ENCODE measurements at regions not wholly inside any gene's neighbourhood (a gene's known extent, or its start where the extent isn't known, plus 50 kb on each side); places are given as distances from the start of the nearest gene placed in this dataset.

- CTCF ChIA-PET, result interaction anchor here (0.7 kb wide), 1 partner anchor 79 kb away, joined by 3 read pairs; no protein-coding TSS in a partner anchor
- intact Hi-C loops (cut with micrococcal nuclease; ENCODE audit: unreplicated experiment), result loop anchor here (5.0 kb wide), 1 partner anchor 61 kb away; no protein-coding TSS in a partner anchor
- H3K9me3 Mint-ChIP-seq (ENCODE audit: low read depth, unreplicated experiment), result no peaks in the 10 kb centered on the region
- peak overlapping the region; percentile 34 for H3K27ac Mint-ChIP-seq (ENCODE audit: unreplicated experiment)
- no peaks in the 10 kb centered on the region for H3K27me3 Mint-ChIP-seq (ENCODE audit: unreplicated experiment)
- BruUV-seq (replicated peaks), result no TSS peak
- H3K4me3 Mint-ChIP-seq (ENCODE audit: low read depth, unreplicated experiment), result peak overlapping the region; percentile 9
- TF ChIP-seq CTCF (IDR thresholded peaks at IDR 0.05; ENCODE audit: unreplicated experiment), result no peak
- peaks cover 21% of the 10 kb centered on the region for H3K4me1 Mint-ChIP-seq (ENCODE audit: low read depth, unreplicated experiment)
- DNase-seq, result peak; percentile 69
- H3K36me3 Mint-ChIP-seq (ENCODE audit: insufficient read depth, unreplicated experiment), result no peaks in the 10 kb centered on the region
These were observed 166.1 kb upstream of the E2F7 start for GRCh38 chr12:77231501-77231918.

DNA sequence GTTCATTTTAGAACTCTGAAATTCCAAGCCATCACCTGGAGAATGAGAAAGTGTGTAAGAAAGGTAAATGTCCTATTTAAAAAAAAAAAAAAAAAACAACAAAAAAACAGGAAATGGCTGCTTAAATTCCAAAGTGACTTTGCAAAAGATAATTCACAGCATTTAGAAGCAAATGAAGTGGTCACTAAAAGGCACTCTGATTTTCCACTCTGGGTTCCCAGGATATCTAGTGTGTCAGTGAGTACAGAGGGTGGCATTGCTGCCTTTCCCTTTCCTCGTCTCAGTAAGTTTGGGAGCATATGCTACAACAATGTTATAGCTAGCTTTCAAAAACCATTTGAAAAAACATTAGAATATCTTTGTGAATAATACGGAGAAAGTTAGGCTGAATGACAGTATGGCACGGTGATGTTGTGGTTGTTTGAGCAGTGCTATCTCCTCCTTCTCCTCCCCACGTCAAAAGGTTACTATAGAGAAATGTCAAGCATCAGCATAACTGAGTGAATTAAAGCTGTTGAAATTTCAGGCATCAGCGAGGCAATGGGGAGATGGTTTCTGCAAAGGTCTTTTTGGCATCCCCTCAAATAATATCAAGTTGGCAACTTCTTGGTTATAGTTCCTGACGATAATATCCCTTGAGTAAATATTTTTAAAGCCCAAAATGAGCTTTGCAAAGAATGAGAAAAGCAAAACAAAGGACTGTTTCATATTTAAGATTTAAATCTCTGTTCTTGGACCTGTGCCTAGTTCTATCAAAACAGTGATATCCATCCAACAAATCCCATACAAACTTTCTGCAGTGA is 164.5 kb upstream of the E2F7 start:
- intact Hi-C loops (cut with micrococcal nuclease; ENCODE audit: unreplicated experiment), result loop anchor here (5.0 kb wide), 2 partner anchors 62 to 168 kb away; no protein-coding TSS in a partner anchor
- no peaks in the 10 kb centered on the region for H3K36me3 Mint-ChIP-seq (ENCODE audit: insufficient read depth, unreplicated experiment)
- DNase-seq, result no peak
- H3K4me1 Mint-ChIP-seq (ENCODE audit: low read depth, unreplicated experiment), result peaks cover 21% of the 10 kb centered on the region
- TF ChIP-seq CTCF (IDR thresholded peaks at IDR 0.05; ENCODE audit: unreplicated experiment), result no peak
- no peaks in the 10 kb centered on the region for H3K9me3 Mint-ChIP-seq (ENCODE audit: low read depth, unreplicated experiment)
- no TSS peak for BruUV-seq (replicated peaks)
- no peak overlapping the region for H3K27ac Mint-ChIP-seq (ENCODE audit: unreplicated experiment)
- CTCF ChIA-PET, result interaction anchor here (0.6 kb wide), 1 partner anchor 70 kb away, joined by 5 read pairs; no protein-coding TSS in a partner anchor
- no peak overlapping the region for H3K4me3 Mint-ChIP-seq (ENCODE audit: low read depth, unreplicated experiment)
- H3K27me3 Mint-ChIP-seq (ENCODE audit: unreplicated experiment), result no peaks in the 10 kb centered on the region

DNA sequence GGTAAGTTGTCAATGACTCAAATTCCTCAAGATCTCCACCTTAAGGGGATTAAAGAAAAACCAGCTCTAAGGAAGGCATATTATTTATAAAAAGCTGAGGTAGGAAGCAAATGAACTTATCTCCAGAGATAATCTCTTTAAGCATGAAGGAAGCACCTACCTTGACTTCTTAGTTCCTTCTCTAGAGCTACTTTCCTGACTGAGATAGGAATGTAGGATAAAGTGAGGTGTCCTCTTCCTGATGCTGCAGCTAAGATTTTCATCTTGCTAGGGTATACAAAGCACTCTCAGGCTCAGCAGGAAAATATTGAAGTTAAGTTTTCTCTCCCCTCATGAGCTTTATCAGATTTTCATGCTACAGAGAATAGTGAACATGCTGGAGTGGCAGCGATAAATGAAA is 163.0 kb upstream of the E2F7 start:
- H3K9me3 Mint-ChIP-seq (ENCODE audit: low read depth, unreplicated experiment), result no peaks in the 10 kb centered on the region
- no peak for DNase-seq
- no TSS peak for BruUV-seq (replicated peaks)
- CTCF ChIA-PET, result interaction anchor here (0.7 kb wide), 1 partner anchor 12 kb away, joined by 3 read pairs; no protein-coding TSS in a partner anchor
- intact Hi-C loops (cut with micrococcal nuclease; ENCODE audit: unreplicated experiment), result loop anchor here (5.0 kb wide), 1 partner anchor 166 kb away; no protein-coding TSS in a partner anchor
- H3K4me1 Mint-ChIP-seq (ENCODE audit: low read depth, unreplicated experiment), result peaks cover 21% of the 10 kb centered on the region
- H3K36me3 Mint-ChIP-seq (ENCODE audit: insufficient read depth, unreplicated experiment), result no peaks in the 10 kb centered on the region
- TF ChIP-seq CTCF (IDR thresholded peaks at IDR 0.05; ENCODE audit: unreplicated experiment), result no peak
- H3K4me3 Mint-ChIP-seq (ENCODE audit: low read depth, unreplicated experiment), result no peak overlapping the region
- no peak overlapping the region for H3K27ac Mint-ChIP-seq (ENCODE audit: unreplicated experiment)
- no peaks in the 10 kb centered on the region for H3K27me3 Mint-ChIP-seq (ENCODE audit: unreplicated experiment)

DNA sequence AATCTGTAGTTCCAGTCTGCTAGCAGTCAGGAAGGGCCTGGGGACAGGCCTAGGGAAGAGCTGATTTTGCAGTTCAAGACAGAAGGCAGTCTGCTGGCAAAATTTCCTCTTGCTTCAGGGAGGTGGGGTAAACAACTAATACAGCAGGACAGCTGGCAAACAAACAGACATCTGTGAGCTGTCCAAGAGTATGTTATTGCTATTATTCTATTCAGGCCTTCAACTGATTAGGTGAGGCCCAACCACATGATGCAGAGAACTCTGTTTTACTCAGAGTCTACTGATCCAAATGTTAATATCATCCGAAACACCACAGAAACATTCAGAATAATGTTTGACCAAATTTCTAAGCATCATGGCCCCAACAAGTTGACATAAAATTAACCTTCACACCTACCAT is 161.0 kb upstream of the E2F7 start:
- H3K4me3 Mint-ChIP-seq (ENCODE audit: low read depth, unreplicated experiment), result no peak overlapping the region
- CTCF ChIA-PET, result interaction anchor here (1.0 kb wide), 1 partner anchor 14 kb away, joined by 3 read pairs; no protein-coding TSS in a partner anchor
- H3K27me3 Mint-ChIP-seq (ENCODE audit: unreplicated experiment), result no peaks in the 10 kb centered on the region
- H3K36me3 Mint-ChIP-seq (ENCODE audit: insufficient read depth, unreplicated experiment), result no peaks in the 10 kb centered on the region
- no TSS peak for BruUV-seq (replicated peaks)
- H3K4me1 Mint-ChIP-seq (ENCODE audit: low read depth, unreplicated experiment), result peaks cover 2% of the 10 kb centered on the region
- no peak for TF ChIP-seq CTCF (IDR thresholded peaks at IDR 0.05; ENCODE audit: unreplicated experiment)
- no peaks in the 10 kb centered on the region for H3K9me3 Mint-ChIP-seq (ENCODE audit: low read depth, unreplicated experiment)
- no peak for DNase-seq
- H3K27ac Mint-ChIP-seq (ENCODE audit: unreplicated experiment), result no peak overlapping the region
- intact Hi-C loops (cut with micrococcal nuclease; ENCODE audit: unreplicated experiment), result loop anchor here (5.0 kb wide), 1 partner anchor 164 kb away; no protein-coding TSS in a partner anchor
